Mesenchymal stem cell (in vitro differentiated cells and primary cell): ENCODE measurements at regions not wholly inside any gene's neighbourhood (a gene's known extent, or its start where the extent isn't known, plus 50 kb on each side); places are given as distances from the start of the nearest gene placed in this dataset.

ENCODE experiments used
- DNase-seq: peaks from one replicate; pipeline ENCODE4 v3.0.0-alpha.2; 2013
- H2AFZ ChIP-seq: one replicate; pipeline ENCODE4 v1.6.1; 2013; ENCODE audit warnings: low read depth, mild to moderate bottlenecking, control low read depth, inconsistent platforms, low read length, moderate library complexity
- H2AK5ac ChIP-seq: 2 replicates; pipeline ENCODE4 v1.6.1; 2013; ENCODE audit warnings: low read length, moderate library complexity, mild to moderate bottlenecking, inconsistent platforms; ENCODE audit not compliant: severe bottlenecking
- H2BK120ac ChIP-seq: one replicate; pipeline ENCODE4 v1.6.1; 2013; ENCODE audit warnings: low read depth, mild to moderate bottlenecking, inconsistent platforms, low read length, moderate library complexity
- H2BK12ac ChIP-seq, 2 experiments: one replicate each; pipeline ENCODE4 v1.6.1; 2013; ENCODE audit warnings: inconsistent platforms in 2 of 2, low read length in 2 of 2, mild to moderate bottlenecking in 2 of 2, moderate library complexity in 2 of 2, control low read depth in 1 of 2
- H2BK15ac ChIP-seq: one replicate; pipeline ENCODE4 v1.6.1; 2013; ENCODE audit warnings: mild to moderate bottlenecking, low read depth, inconsistent platforms; ENCODE audit not compliant: poor library complexity, severe bottlenecking
- H2BK5ac ChIP-seq: 2 replicates; pipeline ENCODE4 v1.6.1; 2013; ENCODE audit warnings: low read depth, mild to moderate bottlenecking, low read length, control low read depth, inconsistent platforms; ENCODE audit not compliant: poor library complexity, severe bottlenecking
- H3K14ac ChIP-seq, 2 experiments: one replicate each; pipeline ENCODE4 v1.6.1; 2013; ENCODE audit warnings: inconsistent platforms in 2 of 2, low read length in 2 of 2, control low read depth in 1 of 2, mild to moderate bottlenecking in 1 of 2, moderate library complexity in 1 of 2
- H3K18ac ChIP-seq, 2 experiments: one replicate each; pipeline ENCODE4 v1.6.1; 2013; ENCODE audit warnings: inconsistent platforms in 2 of 2, low read length in 2 of 2, control low read depth in 1 of 2, low read depth in 1 of 2, mild to moderate bottlenecking in 1 of 2
- H3K23ac ChIP-seq, 2 experiments: one replicate each; pipeline ENCODE4 v1.6.1; 2013; ENCODE audit warnings: inconsistent platforms in 2 of 2, low read length in 2 of 2, mild to moderate bottlenecking in 2 of 2, moderate library complexity in 2 of 2, control low read depth in 1 of 2
- H3K27ac ChIP-seq: 2 replicates; pipeline ENCODE4 v1.5.1; 2013; ENCODE audit warnings: mild to moderate bottlenecking, moderate library complexity, low read length, control low read depth, inconsistent platforms; ENCODE audit not compliant: poor library complexity, severe bottlenecking
- H3K27me3 ChIP-seq, 2 experiments: 2 replicates each; pipeline versions ENCODE4 v1.6.1 to v1.7.0; 2013; ENCODE audit warnings: low read length in 2 of 2, mild to moderate bottlenecking in 2 of 2, moderate library complexity in 2 of 2, control low read depth in 1 of 2, inconsistent platforms in 1 of 2; ENCODE audit not compliant: control insufficient read depth in 1 of 2, insufficient read depth in 1 of 2
- H3K36me3 ChIP-seq, 2 experiments: 2 replicates each; pipeline versions ENCODE4 v1.6.1 to v1.7.0; 2013; ENCODE audit warnings: low read length in 2 of 2, control low read depth in 1 of 2, inconsistent platforms in 1 of 2, low read depth in 1 of 2, mild to moderate bottlenecking in 1 of 2; ENCODE audit not compliant: insufficient read depth in 2 of 2, control insufficient read depth in 1 of 2
- H3K4ac ChIP-seq, 2 experiments: one replicate each; pipeline ENCODE4 v1.6.1; 2013; ENCODE audit warnings: inconsistent platforms in 2 of 2, low read length in 2 of 2, mild to moderate bottlenecking in 2 of 2, moderate library complexity in 2 of 2, control low read depth in 1 of 2, low read depth in 1 of 2
- H3K4me1 ChIP-seq: 2 replicates; pipeline ENCODE4 v1.6.1; 2013; ENCODE audit warnings: low read depth, low read length, control low read depth; ENCODE audit not compliant: control insufficient read depth, insufficient read depth
- H3K4me2 ChIP-seq: 2 replicates; pipeline ENCODE4 v1.6.1; 2013; ENCODE audit warnings: low read length, mild to moderate bottlenecking, inconsistent platforms; ENCODE audit not compliant: poor library complexity, severe bottlenecking
- H3K4me3 ChIP-seq, 2 experiments: 2 replicates each; pipeline versions ENCODE4 v1.5.1 to v1.7.0; 2013; ENCODE audit warnings: low read length in 2 of 2, mild to moderate bottlenecking in 2 of 2, control low read depth in 1 of 2, low read depth in 1 of 2; ENCODE audit not compliant: insufficient read depth in 1 of 2
- H3K79me1 ChIP-seq: replicated peaks from 2 replicates; pipeline ENCODE4 v1.6.1; 2013; ENCODE audit warnings: mild to moderate bottlenecking, control low read depth, low read length, inconsistent platforms; ENCODE audit not compliant: poor library complexity, severe bottlenecking
- H3K9ac ChIP-seq: 2 replicates; pipeline ENCODE4 v1.7.0; 2013; ENCODE audit warnings: mild to moderate bottlenecking, low read length, moderate library complexity
- H3K9me3 ChIP-seq: 2 replicates; pipeline ENCODE4 v1.7.0; 2013; ENCODE audit warnings: mild to moderate bottlenecking, low read length; ENCODE audit not compliant: control insufficient read depth
- H4K8ac ChIP-seq: one replicate; pipeline ENCODE4 v1.6.1; 2013; ENCODE audit warnings: inconsistent platforms, mild to moderate bottlenecking, low read length, moderate library complexity
- H4K91ac ChIP-seq: one replicate; pipeline ENCODE4 v1.6.1; 2013; ENCODE audit warnings: mild to moderate bottlenecking, low read length, inconsistent platforms
- WGBS: methylation state at CpG from one replicate; pipeline ENCODE4 v1.1.7; 2013; ENCODE audit warnings: mixed read lengths; 5-methylcytosine and 5-hydroxymethylcytosine counted together

GRCh38 chr14:98959958-98960616, 311.9 kb downstream of the BCL11B start:
- Histone ChIP-seq H3K36me3 (no peaks in the 10 kb centered on the region), H3K4me2 (no peak overlapping the region), H3K18ac (no peak overlapping the region), H2BK120ac (no peak overlapping the region), H3K4ac (no peak overlapping the region), H3K9ac (no peak overlapping the region), H3K79me1 (no peaks in the 10 kb centered on the region), H2BK5ac (no peak overlapping the region), H3K14ac (no peak overlapping the region), H2BK12ac (no peak overlapping the region), H3K27ac (no peak overlapping the region), H3K9me3 (no peaks in the 10 kb centered on the region), H3K27me3 (peaks cover 0 to 70% of the 10 kb centered on the region in 2 experiments), H3K4me1 (no peaks in the 10 kb centered on the region), H4K8ac (no peak overlapping the region), H3K4me3 (no peak overlapping the region), H2AK5ac (no peak overlapping the region), H4K91ac (no peak overlapping the region), H2BK15ac (no peak overlapping the region), H3K23ac (no peak overlapping the region), H2AFZ (no peak overlapping the region)
- WGBS, result 76% methylated on average over 12 of the region's 12 CpGs
- no peak for DNase-seq

DNA sequence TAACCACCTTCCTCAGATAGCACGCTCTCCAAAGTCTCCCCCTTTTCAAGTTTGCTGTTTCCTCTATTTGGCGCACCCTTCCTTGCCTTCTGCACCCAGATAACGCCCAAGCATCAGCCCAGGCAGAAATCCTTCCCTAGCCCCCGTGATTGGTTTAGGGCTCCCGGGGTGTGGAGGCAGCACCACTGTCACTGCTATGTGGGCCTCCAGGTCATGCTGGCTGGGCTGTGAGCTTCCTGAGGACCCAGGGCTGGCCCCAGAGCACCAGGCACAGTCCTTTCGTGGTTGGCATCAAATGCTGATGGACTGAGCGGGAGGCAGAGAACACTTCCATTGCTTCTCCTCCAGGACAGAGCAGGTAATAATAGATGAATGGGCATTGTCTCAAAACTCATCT, 311.4 kb downstream of the BCL11B start:
- Histone ChIP-seq H3K9ac (no peak overlapping the region), H2BK5ac (no peak overlapping the region), H2AK5ac (no peak overlapping the region), H3K4me3 (no peak overlapping the region), H3K36me3 (no peaks in the 10 kb centered on the region), H3K14ac (no peak overlapping the region), H3K4ac (no peak overlapping the region), H4K8ac (no peak overlapping the region), H3K27me3 (peaks cover 0 to 70% of the 10 kb centered on the region in 2 experiments), H3K4me1 (no peaks in the 10 kb centered on the region), H2BK12ac (no peak overlapping the region), H3K79me1 (no peaks in the 10 kb centered on the region), H2BK120ac (no peak overlapping the region), H4K91ac (no peak overlapping the region), H3K9me3 (no peaks in the 10 kb centered on the region), H3K18ac (no peak overlapping the region), H2BK15ac (no peak overlapping the region), H3K4me2 (no peak overlapping the region), H3K23ac (no peak overlapping the region), H2AFZ (no peak overlapping the region), H3K27ac (no peak overlapping the region)
- 69% methylated on average over 7 of the region's 7 CpGs for WGBS
- no peak for DNase-seq

GRCh38 chr14:98961191-98961590, 310.8 kb downstream of the BCL11B start:
- H3K27me3 ChIP-seq, result peaks cover 0 to 64% of the 10 kb centered on the region in 2 experiments
- no peak overlapping the region for H2BK120ac ChIP-seq
- H3K79me1 ChIP-seq, result no peaks in the 10 kb centered on the region
- no peak overlapping the region for H2AK5ac ChIP-seq
- no peak overlapping the region for H3K23ac ChIP-seq
- no peak overlapping the region for H3K9ac ChIP-seq
- no peak overlapping the region for H4K8ac ChIP-seq
- H3K18ac ChIP-seq, result no peak overlapping the region
- no peak overlapping the region for H3K14ac ChIP-seq
- H4K91ac ChIP-seq, result no peak overlapping the region
- no peak overlapping the region for H2BK12ac ChIP-seq
- H3K4me3 ChIP-seq, result no peak overlapping the region
- H3K36me3 ChIP-seq, result no peaks in the 10 kb centered on the region
- WGBS, result 83% methylated on average over 3 of the region's 4 CpGs
- no peak overlapping the region for H3K4me2 ChIP-seq
- H2BK5ac ChIP-seq, result no peak overlapping the region
- no peak overlapping the region for H3K4ac ChIP-seq
- no peak overlapping the region for H3K27ac ChIP-seq
- H3K9me3 ChIP-seq, result no peaks in the 10 kb centered on the region
- no peak overlapping the region for H2AFZ ChIP-seq
- H3K4me1 ChIP-seq, result no peaks in the 10 kb centered on the region
- DNase-seq, result no peak
- no peak overlapping the region for H2BK15ac ChIP-seq

GRCh38 chr14:98962118-98962517, 309.9 kb downstream of the BCL11B start:
- Histone ChIP-seq H2AFZ (no peak overlapping the region), H3K79me1 (no peaks in the 10 kb centered on the region), H3K14ac (no peak overlapping the region), H2BK5ac (no peak overlapping the region), H2BK12ac (no peak overlapping the region), H3K27me3 (peaks cover 0 to 62% of the 10 kb centered on the region in 2 experiments), H3K36me3 (no peaks in the 10 kb centered on the region), H3K9me3 (no peaks in the 10 kb centered on the region), H3K4me2 (no peak overlapping the region), H2AK5ac (no peak overlapping the region), H2BK120ac (no peak overlapping the region), H4K8ac (no peak overlapping the region), H3K18ac (no peak overlapping the region), H3K4me1 (no peaks in the 10 kb centered on the region), H3K27ac (no peak overlapping the region), H2BK15ac (no peak overlapping the region), H3K23ac (no peak overlapping the region), H3K9ac (no peak overlapping the region), H3K4me3 (no peak overlapping the region), H3K4ac (no peak overlapping the region), H4K91ac (no peak overlapping the region)
- 72% methylated on average over 12 of the region's 12 CpGs for WGBS
- no peak for DNase-seq
